GM21619 (cell line): ENCODE measurements at regions not wholly inside any gene's neighbourhood (a gene's known extent, or its start where the extent isn't known, plus 50 kb on each side); places are given as distances from the start of the nearest gene placed in this dataset.

ENCODE experiments used
- ATAC-seq: cut with Tn5 transposase; IDR thresholded peaks from one replicate; pipeline ENCODE4 v1.9.1; 2021; ENCODE audit not compliant: unreplicated experiment

- ATAC-seq, result no peak
These were observed 50.3 kb upstream of the SORBS2 start for GRCh38 chr4:185862340-185862739.

DNA sequence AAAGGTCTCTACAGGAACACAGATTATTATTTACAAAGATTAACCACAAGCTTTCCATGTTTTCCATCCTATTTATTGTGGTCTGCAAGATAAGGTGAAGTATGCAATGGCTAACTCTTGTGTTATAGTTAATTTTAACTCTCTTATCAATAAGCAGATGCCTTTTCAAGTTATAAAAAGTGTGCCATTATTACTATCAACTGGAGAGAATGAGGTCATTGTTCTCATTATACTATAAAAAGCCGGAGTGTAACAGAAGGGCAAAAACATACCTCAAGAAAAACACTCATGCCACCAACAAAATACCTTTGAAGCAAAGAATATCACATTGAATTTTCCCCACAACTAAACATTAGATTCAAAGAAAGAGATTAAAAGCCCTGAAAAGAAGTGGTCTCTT lies 52.0 kb upstream of the SORBS2 start:
- no peak for ATAC-seq

GRCh38 chr4:185865901-185866328 lies 53.9 kb upstream of the SORBS2 start:
- ATAC-seq, result no peak

DNA sequence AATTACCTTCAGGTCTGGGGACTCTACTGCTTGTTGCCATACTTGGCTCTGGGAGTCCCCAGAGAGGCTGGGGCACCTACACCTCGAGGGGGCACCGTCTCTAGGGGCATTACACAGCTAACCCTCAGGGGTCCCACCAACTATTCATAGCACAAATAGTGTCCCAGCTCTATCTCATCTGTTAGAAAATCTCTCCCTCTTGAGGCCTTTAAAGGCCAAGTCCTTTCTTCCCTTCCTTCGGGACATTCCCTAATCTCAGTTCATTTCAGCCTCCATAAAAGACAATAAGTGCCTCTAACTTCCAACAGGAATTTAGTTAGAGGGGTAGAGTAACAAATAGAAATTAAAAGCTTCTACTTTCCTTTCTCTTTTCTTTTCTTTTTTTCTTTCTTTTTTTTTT lies 55.8 kb upstream of the SORBS2 start:
- ATAC-seq, result no peak

- ATAC-seq, result no peak
These were observed 57.0 kb upstream of the SORBS2 start for GRCh38 chr4:185868983-185869382.

- ATAC-seq, result no peak
These were observed 57.4 kb upstream of the SORBS2 start for GRCh38 chr4:185869427-185869826.

DNA sequence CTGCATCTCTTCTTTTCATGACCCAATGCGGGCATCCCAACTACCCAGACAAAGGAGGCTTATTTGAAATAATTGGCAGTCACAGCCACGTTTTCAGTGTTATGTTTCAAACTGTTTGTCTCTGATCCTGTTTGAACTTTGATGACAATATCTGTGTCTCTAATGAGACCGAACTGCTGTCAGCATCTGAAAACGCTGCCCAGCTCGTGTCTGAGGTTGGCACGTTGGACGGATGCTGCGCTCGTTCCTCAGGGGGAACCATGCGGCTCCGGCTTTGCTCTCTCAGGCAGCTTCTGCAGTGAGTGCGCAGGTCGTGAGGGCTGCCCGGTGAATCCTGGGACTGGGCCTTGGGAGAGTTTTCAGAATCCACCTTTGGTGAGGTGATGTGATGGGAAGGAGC lies 58.4 kb upstream of the SORBS2 start:
- ATAC-seq, result no peak

GRCh38 chr4:185872747-185873380 lies 60.9 kb upstream of the SORBS2 start:
- ATAC-seq, result no peak

GRCh38 chr4:185874516-185875230 lies 62.7 kb upstream of the SORBS2 start:
- ATAC-seq, result no peak

DNA sequence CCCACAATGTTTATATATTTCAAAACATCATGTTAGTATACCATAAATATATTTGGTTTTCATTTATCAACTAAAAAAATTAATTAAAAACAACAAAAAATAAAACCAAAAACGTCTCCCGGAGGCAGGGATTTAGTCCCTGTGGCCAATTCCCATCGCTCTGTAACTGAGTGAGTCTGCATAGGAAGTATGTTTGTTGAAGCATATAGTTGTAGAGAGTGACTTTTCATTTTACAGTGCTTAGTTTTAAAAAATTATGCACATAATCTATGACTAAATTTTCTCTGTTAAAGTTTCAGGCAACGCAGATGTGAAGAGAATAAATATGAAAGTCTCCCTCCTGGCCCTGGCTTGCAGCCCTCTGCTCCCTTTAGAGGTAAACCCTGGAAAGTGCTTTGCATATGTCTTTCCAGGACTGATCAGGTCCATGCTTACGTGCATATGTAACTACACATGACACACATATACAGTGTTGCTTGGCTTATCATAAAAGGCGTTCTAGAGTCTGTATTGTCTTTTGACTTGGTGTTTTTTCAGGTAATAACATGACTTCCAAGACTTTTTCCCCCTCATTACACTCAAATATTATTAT lies 63.4 kb upstream of the SORBS2 start:
- ATAC-seq, result no peak

- no peak for ATAC-seq
These were observed 66.6 kb upstream of the SORBS2 start for GRCh38 chr4:185878633-185879032.

- no peak for ATAC-seq
These were observed 67.8 kb upstream of the SORBS2 start for GRCh38 chr4:185879666-185880312.

DNA sequence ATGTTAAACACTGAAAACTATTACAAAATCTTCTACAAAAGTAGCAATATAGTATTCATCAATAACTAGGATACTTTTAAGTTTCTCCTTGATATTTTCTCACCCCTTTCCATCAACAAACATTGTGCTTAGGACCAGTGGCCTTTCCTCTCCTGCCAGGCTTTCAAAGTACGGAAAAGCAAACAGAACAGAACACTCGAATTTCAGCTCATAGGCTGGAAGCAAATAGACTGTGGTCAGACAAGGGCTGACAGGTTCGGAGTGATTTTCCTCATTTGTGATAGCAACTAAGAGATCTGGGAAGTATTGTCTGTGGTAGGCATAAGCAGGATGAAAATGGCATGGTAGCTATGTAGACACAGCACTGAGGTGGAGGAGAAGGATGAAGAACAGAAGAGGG lies 68.6 kb upstream of the SORBS2 start:
- no peak for ATAC-seq

DNA sequence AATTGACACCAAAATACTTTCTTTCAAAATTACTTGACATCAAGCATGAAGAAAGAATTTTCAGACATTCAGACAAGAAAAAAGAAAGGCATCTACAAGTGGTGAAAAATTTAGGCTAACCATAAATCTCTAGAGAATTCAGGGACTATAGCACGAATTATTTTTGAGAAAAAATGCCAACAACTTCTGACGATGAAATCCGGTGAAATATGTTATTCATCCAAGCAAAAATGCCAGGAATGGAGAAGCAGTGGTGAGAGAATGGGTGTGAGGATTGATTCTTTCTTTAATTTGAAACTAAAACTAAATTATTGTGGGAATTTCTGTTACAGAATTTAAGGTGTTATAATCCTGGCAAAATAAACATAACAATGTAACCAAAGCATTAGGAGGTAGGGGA lies 69.4 kb upstream of the SORBS2 start:
- no peak for ATAC-seq

- no peak for ATAC-seq
These were observed 71.6 kb upstream of the SORBS2 start for GRCh38 chr4:185883591-185883990.

- no peak for ATAC-seq
These were observed 73.1 kb upstream of the SORBS2 start for GRCh38 chr4:185885075-185885474.

DNA sequence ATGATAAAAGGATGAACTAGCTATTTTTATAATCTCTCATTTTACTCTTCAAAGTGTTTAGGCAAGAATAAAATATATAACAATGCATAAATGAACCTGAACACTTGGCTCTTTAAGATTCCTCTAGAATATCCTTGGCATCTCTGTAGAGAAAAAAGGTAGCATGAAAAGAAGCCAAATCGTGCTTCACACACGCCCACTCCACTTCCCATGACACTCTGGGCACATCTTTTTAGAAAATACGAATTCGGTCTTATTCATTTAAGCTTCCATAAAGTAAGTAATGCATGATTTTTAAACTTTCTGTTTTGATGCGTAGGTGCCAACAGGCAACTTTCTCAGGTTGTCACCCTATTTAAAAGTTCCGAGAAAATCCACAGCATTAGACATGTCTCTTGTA lies 73.6 kb upstream of the SORBS2 start:
- no peak for ATAC-seq

DNA sequence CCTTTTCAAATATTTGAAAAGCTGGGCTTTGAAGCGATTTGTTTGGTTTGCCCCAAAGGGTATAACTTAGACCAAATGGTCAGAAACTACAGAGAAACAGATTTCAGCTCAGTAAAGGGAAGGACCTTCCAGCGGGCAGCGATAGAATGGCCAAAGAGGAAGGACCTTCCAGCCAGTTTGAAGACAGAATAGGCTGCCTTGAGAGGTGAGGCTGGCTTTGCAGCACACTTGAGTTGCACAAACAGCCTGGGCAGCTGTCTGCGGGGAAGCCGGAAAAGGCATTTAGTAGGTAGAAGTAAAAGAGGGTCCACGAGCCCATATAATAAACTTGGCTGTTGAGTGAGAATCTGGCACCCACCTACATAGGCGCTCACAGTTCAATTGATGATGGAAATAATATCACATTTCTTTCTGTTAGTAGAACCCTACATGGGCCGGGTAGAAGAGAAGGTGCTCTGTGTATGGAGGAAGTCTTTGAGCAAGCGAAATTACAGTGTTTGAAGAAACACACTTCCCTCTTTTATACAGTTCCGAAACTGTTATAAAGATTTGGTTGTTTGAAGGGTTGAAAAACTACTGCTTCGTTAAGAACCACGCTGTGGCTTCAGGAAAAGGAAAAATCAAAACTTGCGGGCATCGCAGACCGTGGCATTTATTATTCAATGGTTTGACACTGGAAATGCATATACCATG lies 75.0 kb upstream of the SORBS2 start:
- ATAC-seq, result no peak

DNA sequence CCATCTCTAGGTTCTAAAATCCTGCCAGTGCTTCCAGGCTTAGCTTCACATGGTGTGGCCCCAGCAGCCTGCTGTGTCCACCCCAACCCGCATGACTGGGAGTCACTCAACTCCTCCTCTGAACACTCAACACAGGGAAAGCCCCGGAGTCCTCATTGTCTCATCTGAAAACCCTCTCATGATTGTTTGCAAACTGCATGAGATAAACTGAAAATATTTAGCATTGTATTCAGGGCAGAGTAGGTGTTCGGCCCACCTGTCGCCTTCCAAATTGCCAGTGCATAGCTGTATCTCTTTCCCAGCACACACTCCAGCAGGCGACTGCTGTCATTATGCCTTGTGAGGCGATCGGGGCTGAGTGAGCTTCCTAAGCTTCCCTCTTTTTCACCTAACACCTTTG lies 76.7 kb upstream of the SORBS2 start:
- ATAC-seq, result no peak

- no peak for ATAC-seq
These were observed 77.6 kb upstream of the SORBS2 start for GRCh38 chr4:185889585-185889984.

- ATAC-seq, result no peak
These were observed 78.2 kb upstream of the SORBS2 start for GRCh38 chr4:185890196-185890595.
